ENCODE measurements at regions not wholly inside any gene's neighbourhood (a gene's known extent, or its start where the extent isn't known, plus 50 kb on each side); places are given as distances from the start of the nearest gene placed in this dataset.

- intact Hi-C loops (cut with DNase I), result no loop called here
- DNase-seq (ENCODE audit: low spot score), result no peak
Observed at GRCh38 chr2:217749008-217749407, 253.8 kb downstream of the TNS1 start.

GRCh38 chr2:217746808-217747207, 256.0 kb downstream of the TNS1 start:
- peak; percentile 44 for DNase-seq (ENCODE audit: low spot score)
- intact Hi-C loops (cut with DNase I), result no loop called here

GRCh38 chr2:217743966-217744761, 258.6 kb downstream of the TNS1 start:
- DNase-seq (ENCODE audit: low spot score), result no peak
- intact Hi-C loops (cut with DNase I), result no loop called here

GRCh38 chr2:217743407-217743806, 259.4 kb downstream of the TNS1 start:
- DNase-seq (ENCODE audit: low spot score), result no peak
- intact Hi-C loops (cut with DNase I), result no loop called here

GRCh38 chr2:217742841-217743240, 260.0 kb downstream of the TNS1 start:
- no peak for DNase-seq (ENCODE audit: low spot score)
- intact Hi-C loops (cut with DNase I), result no loop called here

- no peak for DNase-seq (ENCODE audit: low spot score)
- intact Hi-C loops (cut with DNase I), result no loop called here
Observed at GRCh38 chr2:217742276-217742675, 260.5 kb downstream of the TNS1 start.

- DNase-seq (ENCODE audit: low spot score), result no peak
- intact Hi-C loops (cut with DNase I), result no loop called here
Observed at GRCh38 chr2:217741381-217741955, 261.3 kb downstream of the TNS1 start.

GRCh38 chr2:217740756-217741155, 262.0 kb downstream of the TNS1 start:
- intact Hi-C loops (cut with DNase I), result no loop called here
- DNase-seq (ENCODE audit: low spot score), result no peak

GRCh38 chr2:217740178-217740577, 262.6 kb downstream of the TNS1 start:
- no peak for DNase-seq (ENCODE audit: low spot score)
- intact Hi-C loops (cut with DNase I), result no loop called here

- intact Hi-C loops (cut with DNase I), result no loop called here
- no peak for DNase-seq (ENCODE audit: low spot score)
Observed at GRCh38 chr2:217739741-217740140, 263.1 kb downstream of the TNS1 start.

GRCh38 chr2:217738061-217738460, 264.7 kb downstream of the TNS1 start:
- DNase-seq (ENCODE audit: low spot score), result no peak
- intact Hi-C loops (cut with DNase I), result no loop called here

- no peak for DNase-seq (ENCODE audit: low spot score)
- intact Hi-C loops (cut with DNase I), result no loop called here
Observed at GRCh38 chr2:217736776-217737550, 265.8 kb downstream of the TNS1 start.

- no peak for DNase-seq (ENCODE audit: low spot score)
- intact Hi-C loops (cut with DNase I), result no loop called here
Observed at GRCh38 chr2:217735899-217736298, 266.9 kb downstream of the TNS1 start.

GRCh38 chr2:217735034-217735433, 267.8 kb downstream of the TNS1 start:
- DNase-seq (ENCODE audit: low spot score), result no peak
- intact Hi-C loops (cut with DNase I), result no loop called here

GRCh38 chr2:217733461-217733860, 269.3 kb downstream of the TNS1 start:
- intact Hi-C loops (cut with DNase I), result no loop called here
- no peak for DNase-seq (ENCODE audit: low spot score)

GRCh38 chr2:217732992-217733391, 269.8 kb downstream of the TNS1 start:
- no peak for DNase-seq (ENCODE audit: low spot score)
- intact Hi-C loops (cut with DNase I), result no loop called here

GRCh38 chr2:217731805-217732204, 271.0 kb downstream of the TNS1 start:
- DNase-seq (ENCODE audit: low spot score), result no peak
- intact Hi-C loops (cut with DNase I), result no loop called here

- no peak for DNase-seq (ENCODE audit: low spot score)
- intact Hi-C loops (cut with DNase I), result no loop called here
Observed at GRCh38 chr2:217729421-217730053, 273.3 kb downstream of the TNS1 start.

- no peak for DNase-seq (ENCODE audit: low spot score)
- intact Hi-C loops (cut with DNase I), result no loop called here
Observed at GRCh38 chr2:217727801-217728200, 275.0 kb downstream of the TNS1 start.

GRCh38 chr2:217725409-217725808, 277.4 kb downstream of the TNS1 start:
- no peak for DNase-seq (ENCODE audit: low spot score)
- intact Hi-C loops (cut with DNase I), result no loop called here
